NOMO-1 treated with DMSO at 0.1 percent for 48 hours (cell line): ENCODE measurements at regions not wholly inside any gene's neighbourhood (a gene's known extent, or its start where the extent isn't known, plus 50 kb on each side); places are given as distances from the start of the nearest gene placed in this dataset.
"Not testable (repeated sequence)": the region's sequence is repeated elsewhere in the genome, so short reads cannot be mapped to it uniquely, and the experiment has no call there.

ENCODE experiments used
- DNase-seq: peaks from one replicate; lab custom pipeline; 2025; ENCODE audit not compliant: unreplicated experiment; lab: John Stamatoyannopoulos, UW

GRCh38 chr10:8334631-8335030 lies 280.1 kb downstream of the GATA3 start:
- no peak for DNase-seq

- no peak for DNase-seq
Measured at GRCh38 chr10:8336629-8337331, 282.3 kb downstream of the GATA3 start.

DNA sequence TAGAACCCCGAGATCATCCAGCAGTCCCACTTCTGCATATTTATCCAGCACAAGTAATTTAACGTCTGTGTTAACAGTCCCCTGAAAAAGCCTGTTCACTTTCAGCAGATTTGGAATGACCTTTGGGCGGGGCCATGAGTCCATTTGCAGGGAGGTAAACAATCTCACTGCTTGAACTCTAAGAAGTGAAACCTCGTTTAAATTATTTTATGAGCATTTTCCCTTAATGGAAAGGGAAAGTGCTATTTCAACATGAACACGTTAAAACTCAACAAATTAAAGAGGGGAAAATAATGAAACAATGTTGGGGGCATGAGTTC lies 282.8 kb downstream of the GATA3 start:
- no peak for DNase-seq

- DNase-seq: no peak
Measured at GRCh38 chr10:8338177-8338766, 283.8 kb downstream of the GATA3 start.

DNA sequence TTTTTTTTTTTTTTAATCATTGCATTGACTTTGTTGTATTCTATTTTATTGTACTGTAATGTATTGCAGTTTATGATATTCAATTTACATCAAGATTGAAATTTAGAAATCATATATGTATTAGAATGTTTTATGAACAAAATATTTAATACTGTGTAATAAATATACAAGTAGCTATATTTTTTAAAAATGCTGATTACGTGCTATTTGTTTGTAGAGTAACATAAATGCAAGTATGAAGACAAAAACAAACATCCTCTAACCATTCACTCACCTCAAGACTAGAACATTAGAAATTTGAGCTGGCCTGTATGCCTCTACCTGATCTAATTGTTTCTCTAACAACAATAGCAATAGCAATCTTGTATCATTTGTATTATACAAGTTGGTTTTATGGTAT lies 290.3 kb downstream of the GATA3 start:
- no peak for DNase-seq

- DNase-seq: no peak
Measured at GRCh38 chr10:8346861-8347260, 292.4 kb downstream of the GATA3 start.

- not testable (repeated sequence) for DNase-seq
Measured at GRCh38 chr10:8347614-8348013, 293.1 kb downstream of the GATA3 start.

- DNase-seq: no peak
Measured at GRCh38 chr10:8349610-8350249, 295.2 kb downstream of the GATA3 start.

DNA sequence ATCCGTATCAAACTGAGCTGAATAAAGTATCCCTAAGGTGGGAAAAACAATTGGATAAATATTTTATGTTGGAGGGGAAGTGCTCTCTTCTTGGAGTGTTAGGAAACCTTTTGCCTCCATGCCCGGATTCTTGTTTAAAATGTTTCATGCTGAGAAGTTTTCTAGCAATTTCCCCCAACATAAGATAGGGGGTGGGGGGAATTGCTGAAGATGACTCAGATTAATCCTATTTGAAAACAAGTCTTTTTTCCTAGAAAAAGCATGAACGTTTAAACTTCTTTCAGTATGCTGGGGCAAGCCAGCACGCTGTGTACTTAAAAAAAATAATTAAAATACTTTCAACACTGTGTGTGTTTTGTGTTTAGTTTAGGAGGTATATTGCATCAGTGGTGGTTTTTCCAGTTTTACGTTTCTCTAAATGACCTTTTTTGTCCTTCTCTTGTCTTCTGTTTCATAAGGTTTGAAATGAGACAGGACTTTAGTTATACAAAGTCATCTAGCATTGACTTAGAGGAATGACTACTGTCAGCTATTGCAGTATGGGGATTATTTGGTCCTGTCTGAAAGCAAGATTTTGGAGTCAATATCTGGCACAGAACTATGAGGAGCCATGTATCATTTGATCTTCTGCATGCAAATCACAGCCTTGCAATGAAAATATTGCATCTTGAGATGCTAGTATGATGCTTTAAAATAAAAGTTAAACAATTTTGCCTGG lies 295.9 kb downstream of the GATA3 start:
- DNase-seq: no peak

GRCh38 chr10:8352171-8353075 lies 297.9 kb downstream of the GATA3 start:
- no peak for DNase-seq

DNA sequence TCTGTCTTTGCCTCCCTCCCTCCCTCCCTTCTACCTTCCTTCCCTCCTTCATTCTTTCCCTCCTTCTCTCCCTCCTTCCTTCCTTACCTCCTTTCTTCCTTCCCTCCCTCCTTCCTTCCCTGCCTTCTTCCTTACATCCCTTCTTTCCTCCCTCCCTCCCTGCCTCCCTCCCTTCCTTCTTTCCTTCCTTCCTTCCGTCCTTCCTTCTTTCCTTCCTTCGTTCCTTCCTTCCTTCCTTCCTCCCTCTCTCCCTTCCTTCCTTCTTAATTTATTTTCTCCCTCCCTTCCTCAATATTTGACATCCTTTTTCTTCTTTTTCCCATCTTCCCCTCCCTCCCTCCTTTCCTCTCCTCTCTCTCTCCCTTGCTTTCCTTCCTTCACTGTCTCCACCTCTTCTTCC lies 301.8 kb downstream of the GATA3 start:
- no peak for DNase-seq

- no peak for DNase-seq
Measured at GRCh38 chr10:8359467-8359866, 305.0 kb downstream of the GATA3 start.

GRCh38 chr10:8360365-8360764 lies 305.9 kb downstream of the GATA3 start:
- no peak for DNase-seq

DNA sequence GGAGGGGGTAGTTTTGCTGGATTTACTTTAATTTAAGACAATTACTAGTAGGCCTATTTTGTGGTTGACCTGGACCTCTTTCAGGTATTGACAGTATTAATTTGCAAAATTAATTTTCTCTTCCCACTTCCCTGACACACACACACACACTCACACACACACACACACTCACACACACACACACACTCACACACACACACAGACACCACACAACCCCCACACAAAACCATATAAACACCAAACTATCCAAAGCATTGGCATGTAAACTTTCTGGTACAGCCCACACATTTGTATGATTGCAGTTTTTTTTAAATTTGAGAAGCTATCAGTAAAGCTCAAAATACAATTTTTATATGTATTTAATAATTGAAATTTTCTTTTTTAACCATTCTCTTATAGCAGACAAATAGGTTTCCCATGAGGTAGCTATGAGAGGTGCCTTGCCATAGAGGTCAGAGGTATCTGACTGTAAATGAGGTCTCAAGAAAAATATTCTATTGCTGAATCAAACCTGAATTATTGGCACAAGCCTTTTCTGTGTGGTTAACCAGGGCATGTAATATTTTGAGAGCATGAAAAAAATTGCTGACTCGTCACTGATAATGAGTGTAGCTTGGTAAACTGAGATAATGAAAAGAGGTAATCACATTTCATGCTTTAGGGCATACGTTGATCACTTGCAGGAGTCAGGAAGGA lies 306.5 kb downstream of the GATA3 start:
- DNase-seq: no peak

DNA sequence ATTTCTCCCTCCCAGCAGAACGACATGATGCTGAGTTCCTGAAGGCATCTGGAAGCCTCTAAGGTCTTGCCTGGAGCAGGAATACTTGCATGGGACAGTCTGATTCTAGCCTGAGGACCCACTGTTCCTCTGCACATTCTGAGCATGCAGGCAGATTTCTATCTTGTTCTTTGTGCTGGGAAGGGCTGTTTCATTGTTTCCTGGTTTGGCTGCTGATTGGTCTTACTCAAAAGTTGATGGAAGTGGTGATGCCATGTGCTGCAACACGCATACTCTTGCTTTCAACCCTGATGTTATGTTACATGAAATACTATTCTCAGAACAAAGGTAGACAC lies 307.0 kb downstream of the GATA3 start:
- no peak for DNase-seq

DNA sequence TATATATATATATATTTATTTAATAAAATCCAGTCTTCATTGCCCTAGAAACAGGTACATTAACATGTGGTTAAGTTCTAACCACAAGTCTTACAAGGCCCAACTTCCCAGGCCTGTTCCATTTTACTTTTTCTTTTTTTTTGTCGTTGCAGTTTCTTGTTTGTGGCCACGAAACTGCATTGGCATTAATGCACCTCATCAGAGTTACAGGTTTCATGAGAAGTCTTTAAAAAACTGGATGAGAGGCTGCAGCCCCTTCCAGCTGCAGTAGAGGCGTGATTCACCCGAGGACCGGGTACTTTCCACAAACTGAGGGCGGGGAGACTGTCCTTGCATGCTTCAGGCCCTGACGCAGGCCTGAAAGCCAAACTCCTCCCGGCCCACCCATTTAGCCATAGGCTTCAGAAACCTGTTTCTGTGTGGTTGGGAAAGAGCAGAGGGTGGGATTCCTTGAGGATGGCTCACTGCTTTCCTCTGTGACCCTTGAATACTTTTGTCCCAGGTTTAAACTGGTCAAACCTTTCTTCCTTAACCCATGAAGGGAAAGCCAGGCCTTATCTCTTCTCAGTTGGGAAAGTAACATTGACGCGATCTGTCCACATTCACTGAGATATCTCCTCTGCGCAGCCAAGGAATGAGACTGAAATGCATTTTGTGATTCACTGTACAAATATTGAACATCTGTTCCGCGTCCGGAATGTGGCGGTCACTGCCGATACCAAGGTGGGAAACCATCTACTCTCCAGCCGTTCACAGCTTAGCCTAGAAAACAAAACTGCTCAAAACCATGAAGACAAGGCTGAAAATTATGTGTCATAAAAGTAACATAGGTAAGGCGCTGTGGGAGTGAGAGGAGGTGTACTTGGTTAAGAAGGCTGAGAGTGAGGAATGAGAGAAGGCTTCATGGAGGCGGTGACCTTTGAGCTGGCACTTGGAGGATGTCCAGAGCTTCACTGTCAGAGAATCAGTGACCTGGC lies 311.7 kb downstream of the GATA3 start:
- no peak for DNase-seq

DNA sequence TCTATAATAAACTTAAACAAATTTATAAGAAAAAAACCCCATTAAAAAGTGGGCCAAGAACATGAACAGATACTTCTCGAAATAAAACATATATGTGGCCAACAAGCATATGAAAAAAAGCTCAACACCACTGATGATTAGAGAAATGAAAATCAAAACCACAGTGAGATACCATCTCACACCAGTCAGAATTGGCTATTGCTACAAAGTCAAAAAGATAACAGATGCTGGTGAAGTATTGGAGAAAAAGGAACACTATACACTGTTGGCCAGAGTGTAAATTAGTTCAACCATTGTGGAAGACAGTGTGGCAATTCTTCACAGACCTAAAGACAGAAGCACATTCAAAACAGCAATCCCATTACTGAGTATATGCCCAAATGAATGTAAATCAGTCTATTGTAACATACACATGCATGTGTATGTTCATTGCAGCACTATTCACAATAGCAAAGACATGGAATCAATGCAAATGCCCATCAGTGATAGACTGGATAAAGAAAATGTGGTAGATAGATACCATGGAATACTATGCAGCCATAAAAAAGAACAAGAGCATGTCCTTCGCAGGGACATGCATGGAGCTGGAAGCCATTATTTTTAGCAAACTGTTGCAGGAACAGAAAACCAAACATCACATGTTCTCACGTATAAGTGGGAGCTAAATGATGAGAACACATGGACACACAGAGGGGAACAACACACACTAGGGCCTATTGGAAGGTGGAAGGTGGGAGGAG lies 313.4 kb downstream of the GATA3 start:
- DNase-seq: not testable (repeated sequence)

DNA sequence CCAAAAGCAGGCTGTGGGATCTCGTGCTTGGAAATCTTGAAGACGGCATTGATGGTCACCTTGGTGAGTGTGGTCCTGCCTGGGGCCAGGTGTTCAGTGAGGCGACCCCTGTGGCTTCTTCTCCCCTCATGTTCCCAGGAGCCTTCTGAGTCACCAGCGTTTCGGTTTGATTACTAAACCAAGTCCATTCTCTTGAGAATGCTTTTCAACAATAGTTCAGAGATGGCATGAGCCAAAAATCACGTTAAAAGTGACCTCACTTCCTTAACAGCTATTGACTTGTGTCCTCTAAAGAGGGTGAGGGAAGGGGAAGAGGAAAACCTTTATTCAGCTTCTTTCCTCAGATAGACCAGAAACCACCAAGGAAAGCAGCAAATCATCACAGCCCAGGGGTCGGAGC lies 315.2 kb downstream of the GATA3 start:
- DNase-seq: no peak

DNA sequence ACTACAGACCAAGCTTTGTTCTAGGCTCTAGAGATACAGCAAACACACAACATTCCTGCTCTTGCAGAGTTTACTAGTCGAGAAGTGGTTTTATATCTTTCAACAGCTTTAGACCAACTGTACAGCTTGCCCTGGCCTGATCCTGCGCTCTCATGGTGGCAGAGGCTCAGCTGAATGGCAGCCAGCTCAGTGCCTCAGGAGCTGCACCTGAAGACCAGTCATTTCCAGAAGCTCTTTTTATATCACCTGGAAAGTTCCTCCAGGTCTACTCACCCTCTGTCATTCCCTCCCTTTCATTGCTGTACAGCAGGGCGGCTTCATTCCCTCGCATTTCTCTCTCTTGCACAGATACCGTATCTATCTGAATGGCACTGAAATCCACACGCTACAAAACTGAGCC lies 319.8 kb downstream of the GATA3 start:
- no peak for DNase-seq
